PC-3 (cell line): ENCODE measurements at regions not wholly inside any gene's neighbourhood (a gene's known extent, or its start where the extent isn't known, plus 50 kb on each side); places are given as distances from the start of the nearest gene placed in this dataset.

Source experiments
- ATAC-seq: fragments of 200-7000 bp; cut with Tn5 transposase; 2 replicates; pipeline ENCODE4 v1.9.1; 2020; ENCODE audit warnings: mild to moderate bottlenecking, moderate library complexity
- BruUV-seq: library from RNA; stranded (reverse); fragments of 400-500 nt; replicated peaks from 2 replicates; lab custom pipeline; 2021; lab: Mats Ljungman, UMichigan
- CTCF ChIA-PET: fragments of 300-600 bp; sonication (Branson Sonifier 250); formaldehyde crosslinking; loops from one replicate; lab custom pipeline; 2022; ENCODE audit warnings: antibody characterized with exemption; lab: Charles Lee
- POLR2A ChIA-PET: fragments of 300-600 bp; sonication (Branson Sonifier 250); formaldehyde crosslinking; loops from one replicate; lab custom pipeline; 2022; ENCODE audit warnings: antibody characterized with exemption; ENCODE audit not compliant: unreplicated experiment; lab: Charles Lee
- DNase-seq: peaks from one replicate; pipeline ENCODE4 v3.0.0-alpha.2; 2015
- H2AFZ ChIP-seq: fragments of 300-600 bp; sonication (generic); 2 replicates; pipeline ENCODE4 v1.6.0; 2016; ENCODE audit warnings: antibody characterized with exemption, low read length
- H3F3A ChIP-seq: fragments of 300-600 bp; sonication (generic); one replicate; pipeline ENCODE4 v1.6.0; 2017; ENCODE audit warnings: antibody characterized with exemption, low read length, control low read depth, mild to moderate bottlenecking; ENCODE audit not compliant: unreplicated experiment
- H3K27ac ChIP-seq: fragments of 300-600 bp; sonication (generic); 2 replicates; pipeline ENCODE4 v1.5.1; 2016; ENCODE audit warnings: mild to moderate bottlenecking, low read length
- H3K27me3 ChIP-seq: fragments of 300-600 bp; sonication (generic); 2 replicates; pipeline ENCODE4 v1.6.1; 2016; ENCODE audit warnings: low read length, mixed read lengths
- H3K36me3 ChIP-seq: fragments of 300-600 bp; sonication (generic); 2 replicates; pipeline ENCODE4 v1.6.1; 2016; ENCODE audit warnings: low read depth, mixed run types, low read length, mixed read lengths
- H3K4me1 ChIP-seq: fragments of 300-600 bp; sonication (generic); 2 replicates; pipeline ENCODE4 v1.5.1; 2016; ENCODE audit warnings: low read length; ENCODE audit not compliant: insufficient read depth
- H3K4me2 ChIP-seq: fragments of 300-600 bp; sonication (generic); 2 replicates; pipeline ENCODE4 v1.6.0; 2016; ENCODE audit warnings: low read length
- H3K4me3 ChIP-seq: fragments of 300-600 bp; sonication (generic); 2 replicates; pipeline ENCODE4 v1.5.1; 2016; ENCODE audit warnings: mild to moderate bottlenecking, low read length, mixed read lengths
- H3K79me2 ChIP-seq: fragments of 300-600 bp; sonication (generic); 2 replicates; pipeline ENCODE4 v1.6.1; 2017; ENCODE audit warnings: low read length, mixed read lengths
- H3K9ac ChIP-seq: fragments of 300-600 bp; sonication (generic); 2 replicates; pipeline ENCODE4 v1.6.0; 2016; ENCODE audit warnings: mild to moderate bottlenecking, low read length
- H3K9me2 ChIP-seq: fragments of 300-600 bp; sonication (generic); replicated peaks from 2 replicates; pipeline ENCODE4 v1.6.1; 2016; ENCODE audit warnings: mixed run types, low read length, mixed read lengths
- H3K9me3 ChIP-seq: fragments of 300-600 bp; sonication (generic); 2 replicates; pipeline ENCODE4 v1.6.1; 2016; ENCODE audit warnings: low read length, mixed read lengths
- H4K20me1 ChIP-seq: fragments of 300-600 bp; sonication (generic); 2 replicates; pipeline ENCODE4 v1.6.1; 2016; ENCODE audit warnings: low read length, mixed read lengths
- EZH2 ChIP-seq: fragments of 300-600 bp; sonication (generic); IDR thresholded peaks from one replicate; pipeline ENCODE4 v1.6.1; 2017; ENCODE audit warnings: antibody characterized with exemption, mild to moderate bottlenecking, low read length; ENCODE audit not compliant: unreplicated experiment
- EZH2phosphoT487 ChIP-seq: fragments of 300-600 bp; sonication (generic); IDR thresholded peaks from 2 replicates; pipeline ENCODE4 v1.6.1; 2018; ENCODE audit warnings: mild to moderate bottlenecking, antibody characterized with exemption, low read length, borderline replicate concordance
- intact Hi-C: fragments of 100-400 bp; cut with micrococcal nuclease; formaldehyde crosslinking; loops from 2 replicates; pipeline ENCODE4 v1.9.0; 2023
- TF ChIP-seq, protein P1 (sequence below): fragments of 300-600 bp; sonication (generic); conservative IDR thresholded peaks from 2 replicates; pipeline ENCODE4 v1.5.1; 2017; ENCODE audit warnings: antibody characterized with exemption, low read depth, mild to moderate bottlenecking, low read length

DNA sequence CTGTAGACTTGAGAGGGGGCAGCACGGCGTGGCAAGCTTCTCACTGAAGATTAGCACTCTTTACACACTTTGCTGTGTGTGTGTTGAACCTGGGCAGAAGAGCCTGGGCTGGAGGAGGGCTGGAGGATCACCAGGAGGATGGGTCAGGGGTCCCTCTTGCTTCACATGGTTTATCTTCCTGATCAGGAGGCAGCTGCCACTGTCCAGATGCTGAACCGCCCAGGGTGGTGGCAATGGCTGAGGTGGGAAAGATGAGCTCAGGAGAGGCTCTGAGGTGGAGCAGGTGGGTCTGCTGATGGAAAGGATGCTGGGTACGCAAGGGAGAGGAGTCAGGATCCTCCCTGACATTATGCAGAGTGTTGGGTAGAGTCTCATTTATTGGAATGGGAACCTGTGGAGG, 191.5 kb downstream of the RAMP3 start:
- ChIA-PET POLR2A (no interaction called here), CTCF (no interaction called here)
- H3K36me3 ChIP-seq: no peaks in the 10 kb centered on the region
- DNase-seq (no peak), ATAC-seq (no peak)
- H3K4me2 ChIP-seq: no peak overlapping the region
- no peak overlapping the region for H3K9ac ChIP-seq
- no peaks in the 10 kb centered on the region for H3K9me2 ChIP-seq
- BruUV-seq: no TSS peak
- H3K4me3 ChIP-seq: no peak overlapping the region
- H3K27ac ChIP-seq: no peak overlapping the region
- H3K27me3 ChIP-seq: no peaks in the 10 kb centered on the region
- intact Hi-C loops: no loop called here
- peaks cover 11% of the 10 kb centered on the region for H3K4me1 ChIP-seq
- no peak for TF ChIP-seq EZH2phosphoT487
- no peak for TF ChIP-seq EZH2
- TF ChIP-seq, protein P1, sequence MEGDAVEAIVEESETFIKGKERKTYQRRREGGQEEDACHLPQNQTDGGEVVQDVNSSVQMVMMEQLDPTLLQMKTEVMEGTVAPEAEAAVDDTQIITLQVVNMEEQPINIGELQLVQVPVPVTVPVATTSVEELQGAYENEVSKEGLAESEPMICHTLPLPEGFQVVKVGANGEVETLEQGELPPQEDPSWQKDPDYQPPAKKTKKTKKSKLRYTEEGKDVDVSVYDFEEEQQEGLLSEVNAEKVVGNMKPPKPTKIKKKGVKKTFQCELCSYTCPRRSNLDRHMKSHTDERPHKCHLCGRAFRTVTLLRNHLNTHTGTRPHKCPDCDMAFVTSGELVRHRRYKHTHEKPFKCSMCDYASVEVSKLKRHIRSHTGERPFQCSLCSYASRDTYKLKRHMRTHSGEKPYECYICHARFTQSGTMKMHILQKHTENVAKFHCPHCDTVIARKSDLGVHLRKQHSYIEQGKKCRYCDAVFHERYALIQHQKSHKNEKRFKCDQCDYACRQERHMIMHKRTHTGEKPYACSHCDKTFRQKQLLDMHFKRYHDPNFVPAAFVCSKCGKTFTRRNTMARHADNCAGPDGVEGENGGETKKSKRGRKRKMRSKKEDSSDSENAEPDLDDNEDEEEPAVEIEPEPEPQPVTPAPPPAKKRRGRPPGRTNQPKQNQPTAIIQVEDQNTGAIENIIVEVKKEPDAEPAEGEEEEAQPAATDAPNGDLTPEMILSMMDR: no peak
- H3F3A ChIP-seq: no peaks in the 10 kb centered on the region
- H4K20me1 ChIP-seq: no peaks in the 10 kb centered on the region
- H3K79me2 ChIP-seq: no peaks in the 10 kb centered on the region
- no peak overlapping the region for H2AFZ ChIP-seq
- no peaks in the 10 kb centered on the region for H3K9me3 ChIP-seq

DNA sequence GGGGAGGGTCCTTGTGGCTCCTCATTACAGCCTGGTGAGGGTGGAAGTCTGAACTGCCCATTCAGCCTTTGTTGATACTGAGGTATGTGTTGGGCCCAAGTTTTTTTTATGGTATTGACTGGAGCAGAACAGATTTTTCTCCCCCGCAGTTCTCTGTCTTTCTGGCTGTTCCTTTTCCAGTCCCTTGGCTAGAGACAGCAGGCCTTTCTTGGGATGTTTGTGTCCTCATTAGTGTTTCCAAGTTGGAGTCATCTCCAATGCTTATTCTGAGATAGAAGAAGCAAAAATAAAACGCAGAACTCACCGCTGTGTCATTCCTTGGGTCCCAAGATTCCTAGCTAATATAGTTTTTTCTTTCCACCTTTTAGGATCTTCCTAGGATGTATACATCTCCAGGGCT, 193.3 kb downstream of the RAMP3 start:
- DNase-seq: no peak
- ATAC-seq: no peak
- POLR2A ChIA-PET: no interaction called here
- Histone ChIP-seq H3K36me3 (no peaks in the 10 kb centered on the region), H2AFZ (no peak overlapping the region), H3K4me3 (no peak overlapping the region), H3F3A (no peaks in the 10 kb centered on the region), H3K9me3 (no peaks in the 10 kb centered on the region), H3K4me1 (peaks cover 11% of the 10 kb centered on the region), H3K27me3 (peaks cover 3% of the 10 kb centered on the region; the same call in 1 of the 2 replicates), H3K4me2 (no peak overlapping the region), H3K79me2 (no peaks in the 10 kb centered on the region), H3K27ac (no peak overlapping the region), H3K9me2 (no peaks in the 10 kb centered on the region), H4K20me1 (no peaks in the 10 kb centered on the region), H3K9ac (no peak overlapping the region)
- CTCF ChIA-PET: no interaction called here
- intact Hi-C loops: no loop called here
- no TSS peak for BruUV-seq
- TF ChIP-seq, protein P1: no peak
- TF ChIP-seq EZH2 (no peak), EZH2phosphoT487 (no peak)

DNA sequence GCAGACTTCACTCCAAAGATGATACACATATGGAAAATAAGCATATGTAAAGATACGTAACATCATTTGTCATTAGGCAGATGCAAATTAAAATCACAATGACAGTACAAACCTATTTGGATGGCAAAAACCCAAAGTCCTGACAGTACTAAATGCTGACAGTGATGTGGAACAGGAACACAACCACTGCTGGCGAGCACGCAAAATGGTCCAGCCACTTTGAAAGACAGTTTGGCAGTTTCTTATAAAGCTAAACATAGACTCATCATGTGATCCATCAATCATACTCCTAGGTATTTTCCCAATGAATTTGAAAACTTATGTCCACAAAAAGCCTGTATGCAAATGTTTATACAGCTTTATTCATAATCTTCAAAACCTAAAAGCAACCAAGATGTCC, 200.7 kb downstream of the RAMP3 start:
- CTCF ChIA-PET: no interaction called here
- ATAC-seq: no peak
- BruUV-seq: no TSS peak

More for the DNA sequence above, 200.7 kb downstream of the RAMP3 start:
- Histone ChIP-seq H3K9me2 (no peaks in the 10 kb centered on the region), H3K27me3 (peaks cover 15% of the 10 kb centered on the region; the same call in 1 of the 2 replicates), H3K4me3 (no peak overlapping the region), H3K36me3 (no peaks in the 10 kb centered on the region), H2AFZ (no peak overlapping the region), H3F3A (no peaks in the 10 kb centered on the region), H3K4me1 (no peaks in the 10 kb centered on the region), H3K9ac (no peak overlapping the region), H3K27ac (no peak overlapping the region), H4K20me1 (no peaks in the 10 kb centered on the region), H3K9me3 (no peaks in the 10 kb centered on the region), H3K4me2 (no peak overlapping the region), H3K79me2 (no peaks in the 10 kb centered on the region)
- TF ChIP-seq, protein P1: no peak
- TF ChIP-seq EZH2 (no peak), EZH2phosphoT487 (no peak)
- intact Hi-C loops: no loop called here
- POLR2A ChIA-PET: no interaction called here
- DNase-seq: no peak
